ENCODE measurements at regions not wholly inside any gene's neighbourhood (a gene's known extent, or its start where the extent isn't known, plus 50 kb on each side); places are given as distances from the start of the nearest gene placed in this dataset.

DNA sequence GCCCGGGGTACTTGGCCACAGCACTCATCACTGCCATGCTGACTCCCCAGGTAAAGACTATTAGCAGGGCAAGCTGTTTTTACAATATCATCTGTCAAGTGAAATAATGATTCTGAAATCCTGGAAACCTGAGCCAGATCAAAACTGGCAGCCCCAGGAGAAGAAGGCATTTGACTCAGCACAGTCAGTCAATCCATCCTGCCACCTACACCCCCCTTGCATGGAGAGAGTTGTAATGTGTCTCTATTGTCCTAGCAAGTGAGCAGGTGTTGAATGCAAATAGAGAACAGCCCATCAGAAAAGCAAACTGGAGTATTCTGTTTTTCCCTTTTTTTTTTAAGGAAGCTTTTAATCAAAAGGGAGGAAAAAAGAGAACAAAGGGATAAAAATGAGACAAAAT lies 291.2 kb downstream of the BRINP1 start:
- TF ChIP-seq, protein P1, sequence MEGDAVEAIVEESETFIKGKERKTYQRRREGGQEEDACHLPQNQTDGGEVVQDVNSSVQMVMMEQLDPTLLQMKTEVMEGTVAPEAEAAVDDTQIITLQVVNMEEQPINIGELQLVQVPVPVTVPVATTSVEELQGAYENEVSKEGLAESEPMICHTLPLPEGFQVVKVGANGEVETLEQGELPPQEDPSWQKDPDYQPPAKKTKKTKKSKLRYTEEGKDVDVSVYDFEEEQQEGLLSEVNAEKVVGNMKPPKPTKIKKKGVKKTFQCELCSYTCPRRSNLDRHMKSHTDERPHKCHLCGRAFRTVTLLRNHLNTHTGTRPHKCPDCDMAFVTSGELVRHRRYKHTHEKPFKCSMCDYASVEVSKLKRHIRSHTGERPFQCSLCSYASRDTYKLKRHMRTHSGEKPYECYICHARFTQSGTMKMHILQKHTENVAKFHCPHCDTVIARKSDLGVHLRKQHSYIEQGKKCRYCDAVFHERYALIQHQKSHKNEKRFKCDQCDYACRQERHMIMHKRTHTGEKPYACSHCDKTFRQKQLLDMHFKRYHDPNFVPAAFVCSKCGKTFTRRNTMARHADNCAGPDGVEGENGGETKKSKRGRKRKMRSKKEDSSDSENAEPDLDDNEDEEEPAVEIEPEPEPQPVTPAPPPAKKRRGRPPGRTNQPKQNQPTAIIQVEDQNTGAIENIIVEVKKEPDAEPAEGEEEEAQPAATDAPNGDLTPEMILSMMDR (IDR thresholded peaks at IDR 0.05) = no peak
- TF ChIP-seq POLR2AphosphoS5 (IDR thresholded peaks at IDR 0.05) (no peak), POLR2A (IDR thresholded peaks at IDR 0.05) (no peak)
